Activated T-helper 17 cell treated with anti-CD3 and anti-CD28 coated beads, Interleukin-2, amount 50 U/mL, for 72 hours (primary cell): ENCODE measurements at regions not wholly inside any gene's neighbourhood (a gene's known extent, or its start where the extent isn't known, plus 50 kb on each side); places are given as distances from the start of the nearest gene placed in this dataset.

Experiments used
- ATAC-seq: fragments of 150-1000 bp; cut with Tn5 transposase; replicated peaks from 2 replicates; pipeline ENCODE4 v1.10.0; 2021; ENCODE audit warnings: mild to moderate bottlenecking, moderate library complexity
- H3K27ac Mint-ChIP-seq: one replicate; pipeline ENCODE4 v1.8.0; 2022; ENCODE audit warnings: mixed read lengths
- H3K27me3 Mint-ChIP-seq: one replicate; pipeline ENCODE4 v1.8.0; 2022; ENCODE audit warnings: mixed read lengths
- H3K36me3 Mint-ChIP-seq: one replicate; pipeline ENCODE4 v1.8.0; 2022; ENCODE audit warnings: low read depth, mild to moderate bottlenecking, mixed read lengths
- H3K4me1 Mint-ChIP-seq: one replicate; pipeline ENCODE4 v1.8.0; 2022; ENCODE audit warnings: mixed read lengths
- H3K4me3 Mint-ChIP-seq: one replicate; pipeline ENCODE4 v1.8.0; 2022; ENCODE audit warnings: mild to moderate bottlenecking, mixed read lengths
- H3K9me3 Mint-ChIP-seq: one replicate; pipeline ENCODE4 v1.8.0; 2022; ENCODE audit warnings: mixed read lengths

DNA sequence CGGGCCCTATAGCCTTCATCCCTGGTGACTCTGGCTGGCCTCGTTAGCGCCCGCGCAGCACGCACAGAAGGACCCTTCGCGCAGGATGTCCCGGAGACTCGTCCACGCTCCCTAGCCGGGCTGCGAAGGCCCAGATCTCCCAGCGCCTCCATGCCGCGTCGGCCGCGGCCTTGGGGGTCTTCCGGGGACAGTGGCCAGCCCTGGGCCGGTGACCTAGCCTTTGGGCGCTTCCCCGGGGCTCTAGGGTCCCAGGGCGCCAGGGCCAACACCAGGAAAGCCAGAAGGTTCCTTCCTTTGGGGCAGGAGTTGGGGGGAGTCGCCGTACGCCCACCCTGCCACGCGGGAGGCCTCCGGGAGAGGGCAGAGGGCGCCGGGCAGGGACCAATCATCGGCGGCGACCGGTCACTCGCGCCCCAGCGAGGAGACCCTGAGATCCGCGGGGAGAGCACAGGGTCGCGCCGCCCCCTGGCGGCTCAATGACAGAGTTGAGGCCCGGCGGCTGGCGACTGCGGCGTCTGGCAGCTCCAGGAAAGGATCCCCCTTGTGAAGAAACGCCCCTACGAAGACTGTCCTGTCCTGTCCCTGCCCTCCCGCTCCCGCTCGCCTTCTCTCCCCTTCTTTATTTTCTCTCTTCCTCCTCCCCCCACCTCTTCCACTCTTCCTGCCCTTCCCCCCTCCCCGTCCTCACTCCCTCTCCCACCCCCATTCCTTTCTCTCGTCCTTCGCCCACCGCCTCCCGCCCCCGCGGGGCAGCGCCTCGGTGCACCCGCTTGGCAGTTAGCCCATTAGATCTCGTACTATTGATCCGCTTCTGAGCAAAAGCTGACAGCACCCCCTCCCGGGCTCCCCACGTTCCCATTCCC lies 62.3 kb upstream of the LBX1 start:
- H3K36me3 Mint-ChIP-seq: no peaks in the 10 kb centered on the region
- H3K27ac Mint-ChIP-seq: no peak overlapping the region
- peak; percentile 48 for ATAC-seq

DNA sequence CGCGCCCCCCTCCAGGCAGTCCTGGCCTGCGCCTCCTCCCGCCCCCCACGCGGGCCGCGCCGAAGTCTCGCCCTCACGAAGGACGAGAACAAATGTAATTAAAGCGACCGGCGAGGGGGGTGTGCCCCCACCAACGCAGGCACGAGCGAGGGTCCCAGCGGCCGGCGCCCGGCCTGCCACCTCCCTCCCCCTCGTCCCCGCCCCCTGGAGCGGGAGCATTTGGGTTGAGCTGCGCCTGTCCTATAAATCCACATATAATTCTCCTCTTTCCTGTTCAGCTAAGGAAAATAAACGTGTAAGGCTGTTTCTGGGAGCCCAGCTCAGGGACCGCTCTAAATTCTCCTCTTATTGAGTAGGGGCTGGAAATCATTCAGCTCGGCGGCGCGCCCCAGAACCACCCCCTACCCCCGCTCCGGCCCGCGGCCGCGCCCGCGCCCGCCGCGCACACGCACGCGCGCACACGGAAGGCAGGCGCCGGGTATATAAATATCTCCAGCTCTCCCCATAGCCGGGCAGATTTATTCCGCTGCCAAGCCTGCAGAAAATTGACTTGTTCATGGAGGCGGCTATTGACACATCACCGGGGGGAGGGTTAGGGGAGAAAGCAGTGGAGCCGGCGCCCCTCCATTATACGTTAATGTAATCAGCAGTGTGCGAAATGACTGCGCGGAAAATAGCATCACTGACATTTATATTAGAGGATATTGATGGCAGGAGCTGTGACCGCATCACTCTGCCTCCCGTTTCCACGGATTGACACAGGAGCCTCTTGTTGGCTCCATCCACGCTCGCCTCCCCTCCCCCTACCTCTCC lies 61.6 kb upstream of the BTRC start:
- H3K27me3 Mint-ChIP-seq: peaks cover 56% of the 10 kb centered on the region
- no peaks in the 10 kb centered on the region for H3K36me3 Mint-ChIP-seq
- no peaks in the 10 kb centered on the region for H3K4me1 Mint-ChIP-seq
- ATAC-seq: no peak
- no peaks in the 10 kb centered on the region for H3K9me3 Mint-ChIP-seq
- no peak overlapping the region for H3K27ac Mint-ChIP-seq
- peak overlapping the region; percentile 70 for H3K4me3 Mint-ChIP-seq

More for the DNA sequence above, 62.3 kb upstream of the LBX1 start:
- peak overlapping the region; percentile 70 for H3K4me3 Mint-ChIP-seq
- peaks cover 57% of the 10 kb centered on the region for H3K27me3 Mint-ChIP-seq
- H3K4me1 Mint-ChIP-seq: no peaks in the 10 kb centered on the region
- H3K9me3 Mint-ChIP-seq: no peaks in the 10 kb centered on the region

DNA sequence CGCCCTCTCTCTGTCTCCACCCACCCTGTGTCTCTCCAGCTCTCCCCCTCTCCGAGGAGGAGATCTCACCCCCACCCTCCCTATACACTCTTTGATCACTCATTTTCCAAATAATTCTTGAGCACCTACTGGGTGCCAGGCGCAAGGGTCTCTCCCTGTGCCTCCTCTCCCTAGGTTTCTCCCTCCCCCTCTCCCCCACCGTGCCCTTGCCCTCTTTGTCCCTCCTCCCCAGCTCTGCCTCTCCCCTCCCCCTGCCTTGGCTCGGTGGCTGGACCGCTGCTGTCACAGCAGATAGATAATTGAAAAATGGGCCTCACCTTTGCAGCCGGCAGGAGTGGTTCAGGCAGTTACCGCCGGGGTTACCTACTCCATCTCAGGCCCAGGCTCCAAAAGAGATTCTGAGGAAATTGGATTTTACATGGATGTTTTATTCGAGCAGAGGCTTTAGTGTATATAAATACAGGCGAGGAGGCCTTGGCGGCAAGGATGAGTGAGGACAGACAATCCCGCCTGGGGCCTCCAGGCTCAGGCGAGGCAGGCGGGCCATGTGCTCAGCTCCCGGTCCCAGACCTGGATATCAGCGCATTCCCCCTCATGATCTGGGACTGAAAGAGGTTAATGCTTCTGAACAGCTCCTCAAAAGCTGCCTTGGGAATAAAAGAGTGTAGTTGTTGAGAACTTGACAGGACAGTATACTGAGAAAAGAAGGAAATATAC lies 60.8 kb upstream of the BTRC start:
- Mint-ChIP-seq H3K9me3 (no peaks in the 10 kb centered on the region), H3K27ac (no peak overlapping the region), H3K4me1 (no peaks in the 10 kb centered on the region), H3K4me3 (peak overlapping the region; percentile 70), H3K27me3 (peaks cover 56% of the 10 kb centered on the region), H3K36me3 (no peaks in the 10 kb centered on the region)
- ATAC-seq: no peak

DNA sequence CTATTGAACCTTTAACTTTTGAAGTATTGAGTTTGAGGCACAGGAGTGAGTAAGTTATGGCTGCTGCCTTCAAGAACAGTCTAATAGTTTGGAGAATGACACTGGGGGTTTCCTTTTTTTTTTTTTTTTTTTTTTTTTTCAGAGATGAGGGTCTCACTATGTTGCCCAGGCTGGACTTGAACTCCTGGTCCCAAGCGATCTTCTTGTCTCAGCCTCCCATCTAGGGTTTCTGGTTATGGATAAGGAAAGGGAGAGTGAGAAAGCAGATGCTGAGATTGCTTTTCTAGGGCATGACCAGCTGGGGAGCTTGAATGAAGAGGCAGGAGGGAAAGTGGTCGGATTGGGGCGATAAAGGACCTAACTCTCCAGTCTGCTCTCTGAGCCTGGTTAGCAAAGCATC lies 59.9 kb upstream of the BTRC start:
- no peaks in the 10 kb centered on the region for H3K36me3 Mint-ChIP-seq
- no peak for ATAC-seq
- no peak overlapping the region for H3K4me3 Mint-ChIP-seq
- no peak overlapping the region for H3K27ac Mint-ChIP-seq
- H3K9me3 Mint-ChIP-seq: no peaks in the 10 kb centered on the region
- peaks cover 57% of the 10 kb centered on the region for H3K27me3 Mint-ChIP-seq
- H3K4me1 Mint-ChIP-seq: no peaks in the 10 kb centered on the region

- no peak for ATAC-seq
- no peaks in the 10 kb centered on the region for H3K9me3 Mint-ChIP-seq
- H3K4me3 Mint-ChIP-seq: no peak overlapping the region
- H3K4me1 Mint-ChIP-seq: no peaks in the 10 kb centered on the region
- no peaks in the 10 kb centered on the region for H3K36me3 Mint-ChIP-seq
- no peak overlapping the region for H3K27ac Mint-ChIP-seq
- H3K27me3 Mint-ChIP-seq: peaks cover 51% of the 10 kb centered on the region
Observed at GRCh38 chr10:101295261-101295660, 58.7 kb upstream of the BTRC start.

- Mint-ChIP-seq H3K9me3 (no peaks in the 10 kb centered on the region), H3K27ac (no peak overlapping the region), H3K27me3 (peaks cover 51% of the 10 kb centered on the region), H3K4me1 (no peaks in the 10 kb centered on the region), H3K36me3 (no peaks in the 10 kb centered on the region), H3K4me3 (no peak overlapping the region)
- peak; percentile 63 for ATAC-seq
Observed at GRCh38 chr10:101297901-101298486, 56.0 kb upstream of the BTRC start.

DNA sequence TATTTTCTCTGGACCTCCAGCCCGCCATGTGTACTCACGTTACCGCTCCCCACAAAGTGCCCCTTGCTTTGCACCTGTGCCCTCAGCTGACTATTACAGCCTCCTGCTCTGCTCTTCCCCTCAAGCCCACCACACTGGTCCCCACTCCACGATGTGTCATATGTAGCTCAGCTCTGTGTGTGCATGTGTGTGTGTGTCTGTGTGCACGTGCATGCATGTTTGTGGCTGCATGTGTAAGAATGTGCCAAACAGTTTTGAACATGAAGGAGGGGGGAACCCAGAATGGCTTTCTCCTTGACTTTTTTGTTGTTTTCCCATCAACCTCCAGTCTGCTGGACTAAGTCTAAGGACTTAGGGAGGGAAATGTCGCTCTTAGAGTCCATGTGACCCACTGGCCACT lies 54.8 kb upstream of the BTRC start:
- H3K4me3 Mint-ChIP-seq: no peak overlapping the region
- H3K36me3 Mint-ChIP-seq: no peaks in the 10 kb centered on the region
- peaks cover 53% of the 10 kb centered on the region for H3K27me3 Mint-ChIP-seq

DNA sequence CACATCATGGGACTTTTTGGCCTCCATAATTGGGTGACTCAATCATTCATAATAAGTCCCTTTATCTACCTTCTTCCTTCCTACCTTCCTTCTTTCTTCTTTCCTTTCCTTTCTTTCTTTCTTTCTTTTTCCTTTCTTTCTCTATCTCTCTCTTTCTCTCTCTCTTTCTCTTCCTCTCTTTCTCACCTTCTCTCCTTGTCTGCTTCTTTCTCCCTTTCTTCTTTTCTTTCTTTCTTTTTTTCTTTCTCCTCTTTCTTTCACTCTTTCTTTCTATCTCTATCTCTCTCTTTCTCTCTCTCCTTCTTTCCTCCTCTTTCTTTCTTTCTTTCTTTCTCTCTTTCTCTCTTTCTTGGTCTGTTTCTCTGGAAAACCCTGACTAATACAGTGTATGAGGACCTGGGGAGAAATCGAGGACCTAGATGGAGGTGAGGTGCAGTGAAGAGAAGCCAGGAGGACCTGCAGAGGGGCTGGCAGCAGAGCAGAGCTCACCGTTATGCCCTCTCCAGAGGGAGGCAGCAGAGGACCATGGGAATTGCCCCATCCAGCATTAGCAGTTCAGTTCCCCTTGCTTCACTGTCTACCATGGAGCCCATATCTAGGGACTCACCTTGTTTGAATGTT lies 52.7 kb upstream of the BTRC start:
- ATAC-seq: peak; percentile 79
- Mint-ChIP-seq H3K4me3 (no peak overlapping the region), H3K4me1 (no peaks in the 10 kb centered on the region), H3K27me3 (peaks cover 57% of the 10 kb centered on the region), H3K36me3 (no peaks in the 10 kb centered on the region), H3K27ac (no peak overlapping the region), H3K9me3 (no peaks in the 10 kb centered on the region)

More for the DNA sequence above, 54.8 kb upstream of the BTRC start:
- H3K27ac Mint-ChIP-seq: no peak overlapping the region
- no peak for ATAC-seq
- H3K9me3 Mint-ChIP-seq: no peaks in the 10 kb centered on the region
- no peaks in the 10 kb centered on the region for H3K4me1 Mint-ChIP-seq

DNA sequence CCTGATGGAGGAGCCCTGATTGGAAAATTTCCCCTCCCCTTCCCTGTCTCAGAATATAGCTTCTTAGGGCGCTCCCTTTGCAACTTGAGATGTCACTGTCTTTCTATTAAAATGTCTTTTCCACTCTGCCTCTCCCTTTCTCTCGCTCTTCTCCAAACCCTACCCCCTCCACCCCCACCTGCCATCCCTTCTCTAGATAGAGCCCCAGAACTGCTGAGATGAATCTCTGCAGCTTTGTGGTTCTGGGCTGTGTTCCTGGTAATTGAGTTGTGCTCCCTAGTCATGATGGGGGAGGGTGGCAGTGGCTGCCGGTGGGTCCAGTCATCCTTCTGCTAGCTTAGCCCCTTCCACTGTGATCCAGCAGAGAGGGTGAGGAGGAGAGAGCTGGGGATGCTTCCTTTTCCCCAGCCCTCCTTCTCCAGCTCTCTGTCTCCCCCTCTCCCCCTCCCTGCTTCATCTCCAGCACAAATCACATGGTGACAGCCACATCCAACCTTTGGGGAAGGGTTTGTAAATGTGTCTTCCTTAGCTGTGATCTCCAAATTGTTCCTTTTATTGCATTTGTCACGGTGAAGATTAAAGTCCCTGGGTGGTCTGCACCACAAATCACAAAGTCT lies 50.8 kb upstream of the BTRC start:
- no peaks in the 10 kb centered on the region for H3K9me3 Mint-ChIP-seq
- no peaks in the 10 kb centered on the region for H3K36me3 Mint-ChIP-seq
- ATAC-seq: no peak
- peaks cover 59% of the 10 kb centered on the region for H3K27me3 Mint-ChIP-seq
- H3K4me1 Mint-ChIP-seq: no peaks in the 10 kb centered on the region
- H3K27ac Mint-ChIP-seq: no peak overlapping the region
- H3K4me3 Mint-ChIP-seq: no peak overlapping the region
